ENCODE measurements at regions not wholly inside any gene's neighbourhood (a gene's known extent, or its start where the extent isn't known, plus 50 kb on each side); places are given as distances from the start of the nearest gene placed in this dataset.

- H3K4me3 ChIP-seq (ENCODE audit: low read depth, low read length), result no peak overlapping the region
- ChIA-PET CTCF (no interaction called here), POLR2A (no interaction called here)
- DNase-seq (ENCODE audit: low read depth, low spot score), result no peak
- no peak for TF ChIP-seq CTCF (IDR thresholded peaks at IDR 0.05; ENCODE audit: insufficient read depth, low read length, missing control alignments)
Measured at GRCh38 chr5:2903451-2904395, 152.2 kb upstream of the IRX2 start.

DNA sequence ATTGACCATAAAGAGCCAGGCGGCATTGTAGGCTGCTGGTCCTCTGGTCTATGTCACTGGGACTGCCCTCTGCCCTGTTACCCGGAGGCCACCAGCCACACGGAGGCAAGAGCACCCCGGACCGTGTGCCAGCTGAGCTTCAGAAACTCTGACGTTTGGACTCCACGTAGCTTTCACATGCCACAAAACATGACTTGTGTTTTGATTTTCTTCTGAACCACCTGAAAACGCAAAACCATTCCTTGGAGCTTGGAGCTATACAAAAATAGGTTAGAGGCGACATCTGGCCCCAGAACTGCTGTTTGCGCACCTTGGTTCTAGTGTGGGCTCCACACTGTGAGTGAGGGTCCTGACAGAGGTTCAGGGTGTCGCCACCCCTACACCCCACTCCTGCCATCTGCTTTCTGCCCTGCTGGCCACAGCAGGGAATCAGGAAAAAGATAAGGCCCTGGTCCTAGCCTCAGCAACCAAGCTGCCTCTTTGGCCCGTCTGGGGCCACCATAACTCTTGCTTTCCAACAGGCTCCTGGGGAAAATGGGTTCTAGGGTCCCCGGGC is 151.3 kb upstream of the IRX2 start:
- ChIA-PET POLR2A (no interaction called here), CTCF (interaction anchor here (0.5 kb wide), 1 partner anchor 494 kb away, joined by 3 read pairs; no protein-coding TSS in a partner anchor)
- H3K4me3 ChIP-seq (ENCODE audit: low read depth, low read length), result no peak overlapping the region
- DNase-seq (ENCODE audit: low read depth, low spot score), result no peak
- TF ChIP-seq CTCF (IDR thresholded peaks at IDR 0.05; ENCODE audit: insufficient read depth, low read length, missing control alignments), result no peak

DNA sequence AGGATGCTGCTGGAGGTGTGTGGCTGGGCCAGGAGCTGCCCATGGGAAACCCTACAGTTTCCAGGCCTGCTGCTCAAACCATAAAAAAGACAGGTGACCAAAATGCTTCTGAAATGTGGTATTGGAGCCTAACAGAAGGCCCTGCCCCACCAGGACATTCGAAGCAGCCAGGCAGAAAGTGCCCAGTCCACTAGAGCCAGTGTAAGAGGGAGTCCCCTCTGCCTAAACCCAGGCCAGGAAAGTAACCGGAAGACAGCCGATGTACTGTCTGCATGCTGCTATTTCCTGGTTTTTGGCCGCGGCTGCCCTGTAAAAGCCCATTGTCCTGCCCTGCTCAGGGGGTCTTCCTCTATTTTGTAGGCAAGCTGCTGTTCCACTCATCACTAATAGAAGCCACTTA is 150.7 kb upstream of the IRX2 start:
- ChIA-PET POLR2A (no interaction called here), CTCF (no interaction called here)
- TF ChIP-seq CTCF (IDR thresholded peaks at IDR 0.05; ENCODE audit: insufficient read depth, low read length, missing control alignments), result no peak
- no peak for DNase-seq (ENCODE audit: low read depth, low spot score)
- no peak overlapping the region for H3K4me3 ChIP-seq (ENCODE audit: low read depth, low read length)

- H3K4me3 ChIP-seq (ENCODE audit: low read depth, low read length), result no peak overlapping the region
- no peak for TF ChIP-seq CTCF (IDR thresholded peaks at IDR 0.05; ENCODE audit: insufficient read depth, low read length, missing control alignments)
- CTCF ChIA-PET, result no interaction called here
- DNase-seq (ENCODE audit: low read depth, low spot score), result no peak
- POLR2A ChIA-PET, result no interaction called here
Measured at GRCh38 chr5:2901511-2901910, 150.0 kb upstream of the IRX2 start.

DNA sequence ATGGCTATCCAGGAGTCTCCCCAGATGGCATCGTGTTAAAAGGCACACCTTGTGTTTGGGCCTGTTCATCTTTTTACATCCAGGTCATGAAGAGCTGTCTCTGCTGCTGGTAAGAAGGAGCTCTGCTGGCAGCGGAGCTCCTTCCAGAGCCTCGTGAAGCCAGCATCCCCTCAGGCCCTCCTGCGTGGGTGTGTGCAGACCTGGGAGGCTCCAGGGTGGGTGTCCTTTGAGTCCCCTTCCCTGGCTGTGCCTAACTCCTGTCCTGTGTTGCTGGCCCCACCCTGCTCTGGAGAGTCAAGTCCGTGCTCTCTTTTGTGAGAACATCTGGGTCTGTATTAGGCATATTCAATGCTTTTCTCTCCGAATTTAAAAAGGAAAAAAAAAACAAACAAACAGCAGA is 149.6 kb upstream of the IRX2 start:
- POLR2A ChIA-PET, result no interaction called here

More for the DNA sequence above, 149.6 kb upstream of the IRX2 start:
- no peak overlapping the region for H3K4me3 ChIP-seq (ENCODE audit: low read depth, low read length)
- no peak for DNase-seq (ENCODE audit: low read depth, low spot score)
- CTCF ChIA-PET, result no interaction called here
- TF ChIP-seq CTCF (IDR thresholded peaks at IDR 0.05; ENCODE audit: insufficient read depth, low read length, missing control alignments), result no peak
